SK-N-SH treated with all-trans-retinoic acid at 6 μM for 48 hours (cell line): ENCODE measurements at regions not wholly inside any gene's neighbourhood (a gene's known extent, or its start where the extent isn't known, plus 50 kb on each side); places are given as distances from the start of the nearest gene placed in this dataset.

Source experiments
- ARNTL ChIP-seq: fragments of 450-650 bp; formaldehyde crosslinking; IDR thresholded peaks from 2 replicates; pipeline ENCODE4 v1.5.0; 2020; ENCODE audit warnings: low read depth, mild to moderate bottlenecking, moderate library complexity, borderline replicate concordance
- BACH2 ChIP-seq: fragments of 250-450 bp; sonication (Bioruptor Pico); IDR thresholded peaks from 2 replicates; pipeline ENCODE4 v1.9.0; 2021; ENCODE audit warnings: mild to moderate bottlenecking, borderline replicate concordance
- CSDC2 ChIP-seq: fragments of 250-450 bp; sonication (Bioruptor Pico); IDR thresholded peaks from 2 replicates; pipeline ENCODE4 v1.5.0; 2020; ENCODE audit warnings: mild to moderate bottlenecking, moderate library complexity
- ESRRG ChIP-seq: fragments of 250-450 bp; sonication (Bioruptor Pico); IDR thresholded peaks from 2 replicates; pipeline ENCODE4 v1.6.1; 2021; ENCODE audit warnings: mild to moderate bottlenecking
- RARB ChIP-seq: fragments of 250-450 bp; sonication (Bioruptor Pico); IDR thresholded peaks from 2 replicates; pipeline ENCODE4 v1.8.0; 2021; ENCODE audit warnings: mild to moderate bottlenecking, moderate library complexity
- ZFP3 ChIP-seq: fragments of 250-450 bp; sonication (Bioruptor Pico); IDR thresholded peaks from 2 replicates; pipeline ENCODE4 v1.5.0; 2020; ENCODE audit warnings: mild to moderate bottlenecking, moderate library complexity
- TF ChIP-seq, protein P1 (sequence below): fragments of 250-450 bp; sonication (Bioruptor Pico); IDR thresholded peaks from 2 replicates; pipeline ENCODE4 v1.8.0; 2020; ENCODE audit warnings: mild to moderate bottlenecking, moderate library complexity, borderline replicate concordance
- TF ChIP-seq, protein P2 (sequence below): fragments of 250-450 bp; sonication (Bioruptor Pico); IDR thresholded peaks from 2 replicates; pipeline ENCODE4 v1.5.0; 2020; ENCODE audit warnings: mild to moderate bottlenecking, moderate library complexity

- TF ChIP-seq, protein P1, sequence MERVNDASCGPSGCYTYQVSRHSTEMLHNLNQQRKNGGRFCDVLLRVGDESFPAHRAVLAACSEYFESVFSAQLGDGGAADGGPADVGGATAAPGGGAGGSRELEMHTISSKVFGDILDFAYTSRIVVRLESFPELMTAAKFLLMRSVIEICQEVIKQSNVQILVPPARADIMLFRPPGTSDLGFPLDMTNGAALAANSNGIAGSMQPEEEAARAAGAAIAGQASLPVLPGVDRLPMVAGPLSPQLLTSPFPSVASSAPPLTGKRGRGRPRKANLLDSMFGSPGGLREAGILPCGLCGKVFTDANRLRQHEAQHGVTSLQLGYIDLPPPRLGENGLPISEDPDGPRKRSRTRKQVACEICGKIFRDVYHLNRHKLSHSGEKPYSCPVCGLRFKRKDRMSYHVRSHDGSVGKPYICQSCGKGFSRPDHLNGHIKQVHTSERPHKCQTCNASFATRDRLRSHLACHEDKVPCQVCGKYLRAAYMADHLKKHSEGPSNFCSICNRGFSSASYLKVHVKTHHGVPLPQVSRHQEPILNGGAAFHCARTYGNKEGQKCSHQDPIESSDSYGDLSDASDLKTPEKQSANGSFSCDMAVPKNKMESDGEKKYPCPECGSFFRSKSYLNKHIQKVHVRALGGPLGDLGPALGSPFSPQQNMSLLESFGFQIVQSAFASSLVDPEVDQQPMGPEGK (CRISPR knock-in tag): no peak
- TF ChIP-seq RARB (no peak), ARNTL (no peak), ZFP3 (CRISPR knock-in tag) (no peak), CSDC2 (CRISPR knock-in tag) (no peak), ESRRG (CRISPR knock-in tag) (no peak), BACH2 (no peak)
- TF ChIP-seq, protein P2, sequence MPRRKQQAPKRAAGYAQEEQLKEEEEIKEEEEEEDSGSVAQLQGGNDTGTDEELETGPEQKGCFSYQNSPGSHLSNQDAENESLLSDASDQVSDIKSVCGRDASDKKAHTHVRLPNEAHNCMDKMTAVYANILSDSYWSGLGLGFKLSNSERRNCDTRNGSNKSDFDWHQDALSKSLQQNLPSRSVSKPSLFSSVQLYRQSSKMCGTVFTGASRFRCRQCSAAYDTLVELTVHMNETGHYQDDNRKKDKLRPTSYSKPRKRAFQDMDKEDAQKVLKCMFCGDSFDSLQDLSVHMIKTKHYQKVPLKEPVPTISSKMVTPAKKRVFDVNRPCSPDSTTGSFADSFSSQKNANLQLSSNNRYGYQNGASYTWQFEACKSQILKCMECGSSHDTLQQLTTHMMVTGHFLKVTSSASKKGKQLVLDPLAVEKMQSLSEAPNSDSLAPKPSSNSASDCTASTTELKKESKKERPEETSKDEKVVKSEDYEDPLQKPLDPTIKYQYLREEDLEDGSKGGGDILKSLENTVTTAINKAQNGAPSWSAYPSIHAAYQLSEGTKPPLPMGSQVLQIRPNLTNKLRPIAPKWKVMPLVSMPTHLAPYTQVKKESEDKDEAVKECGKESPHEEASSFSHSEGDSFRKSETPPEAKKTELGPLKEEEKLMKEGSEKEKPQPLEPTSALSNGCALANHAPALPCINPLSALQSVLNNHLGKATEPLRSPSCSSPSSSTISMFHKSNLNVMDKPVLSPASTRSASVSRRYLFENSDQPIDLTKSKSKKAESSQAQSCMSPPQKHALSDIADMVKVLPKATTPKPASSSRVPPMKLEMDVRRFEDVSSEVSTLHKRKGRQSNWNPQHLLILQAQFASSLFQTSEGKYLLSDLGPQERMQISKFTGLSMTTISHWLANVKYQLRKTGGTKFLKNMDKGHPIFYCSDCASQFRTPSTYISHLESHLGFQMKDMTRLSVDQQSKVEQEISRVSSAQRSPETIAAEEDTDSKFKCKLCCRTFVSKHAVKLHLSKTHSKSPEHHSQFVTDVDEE (CRISPR knock-in tag): no peak
Measured at GRCh38 chr10:1980459-1980858, 243.1 kb upstream of the ADARB2 start.
